ENCODE measurements at regions not wholly inside any gene's neighbourhood (a gene's known extent, or its start where the extent isn't known, plus 50 kb on each side); places are given as distances from the start of the nearest gene placed in this dataset.

DNA sequence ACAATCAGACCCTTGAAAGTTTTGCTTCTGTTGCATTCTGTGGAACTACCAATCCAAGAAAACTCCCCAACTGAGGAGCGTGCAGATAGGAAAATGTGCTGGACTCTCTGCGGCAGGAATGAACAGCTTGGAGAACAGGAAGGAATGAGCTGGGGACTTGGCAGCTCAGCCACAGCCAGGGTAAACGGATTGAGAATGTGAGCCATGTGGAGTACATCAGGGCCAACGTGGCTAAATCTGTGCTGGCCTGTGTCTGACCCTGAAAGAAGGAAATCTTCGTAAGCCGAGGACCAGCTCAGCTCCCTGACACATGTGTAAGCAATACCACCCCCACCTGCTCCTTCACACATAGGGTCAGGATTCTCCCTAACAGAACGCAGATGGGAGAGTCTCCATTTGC lies 1023.7 kb downstream of the BCL11A start:
- TF ChIP-seq, protein P1, sequence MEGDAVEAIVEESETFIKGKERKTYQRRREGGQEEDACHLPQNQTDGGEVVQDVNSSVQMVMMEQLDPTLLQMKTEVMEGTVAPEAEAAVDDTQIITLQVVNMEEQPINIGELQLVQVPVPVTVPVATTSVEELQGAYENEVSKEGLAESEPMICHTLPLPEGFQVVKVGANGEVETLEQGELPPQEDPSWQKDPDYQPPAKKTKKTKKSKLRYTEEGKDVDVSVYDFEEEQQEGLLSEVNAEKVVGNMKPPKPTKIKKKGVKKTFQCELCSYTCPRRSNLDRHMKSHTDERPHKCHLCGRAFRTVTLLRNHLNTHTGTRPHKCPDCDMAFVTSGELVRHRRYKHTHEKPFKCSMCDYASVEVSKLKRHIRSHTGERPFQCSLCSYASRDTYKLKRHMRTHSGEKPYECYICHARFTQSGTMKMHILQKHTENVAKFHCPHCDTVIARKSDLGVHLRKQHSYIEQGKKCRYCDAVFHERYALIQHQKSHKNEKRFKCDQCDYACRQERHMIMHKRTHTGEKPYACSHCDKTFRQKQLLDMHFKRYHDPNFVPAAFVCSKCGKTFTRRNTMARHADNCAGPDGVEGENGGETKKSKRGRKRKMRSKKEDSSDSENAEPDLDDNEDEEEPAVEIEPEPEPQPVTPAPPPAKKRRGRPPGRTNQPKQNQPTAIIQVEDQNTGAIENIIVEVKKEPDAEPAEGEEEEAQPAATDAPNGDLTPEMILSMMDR (IDR thresholded peaks at IDR 0.05; ENCODE audit: low read depth, low read length) = no peak
- TF ChIP-seq EZH2phosphoT487 (IDR thresholded peaks at IDR 0.05; ENCODE audit: low read depth) = no peak

Measured in OCI-LY3 (cell line).